HepG2 (cell line): ENCODE measurements at regions not wholly inside any gene's neighbourhood (a gene's known extent, or its start where the extent isn't known, plus 50 kb on each side); places are given as distances from the start of the nearest gene placed in this dataset.
A peak's percentile ranks its signal among the peaks of the same experiment; 100 is the strongest.

Experiments used
- DNMT3B ChIP-seq: conservative IDR thresholded peaks from 2 replicates; pipeline ENCODE4 v1.6.1; 2016; ENCODE audit warnings: missing biosample characterization, control low read depth
- FLYWCH1 ChIP-seq: sonication (generic); formaldehyde crosslinking; IDR thresholded peaks from 2 replicates; pipeline ENCODE4 v1.8.1; 2023; ENCODE audit warnings: mild to moderate bottlenecking, missing genetic modification reagents
- FOXK2 ChIP-seq: fragments of 450-650 bp; IDR thresholded peaks from 2 replicates; pipeline ENCODE4 v1.6.1; 2016
- KDM1A ChIP-seq: IDR thresholded peaks from 2 replicates; pipeline ENCODE4 v1.6.1; 2016; ENCODE audit warnings: missing compliant biosample characterization
- MAFG ChIP-seq: sonication (generic); formaldehyde crosslinking; IDR thresholded peaks from 2 replicates; pipeline ENCODE4 v1.5.1; 2020; ENCODE audit warnings: mild to moderate bottlenecking, missing genetic modification reagents
- MED13 ChIP-seq: sonication (generic); formaldehyde crosslinking; IDR thresholded peaks from 2 replicates; pipeline ENCODE4 v1.5.0; 2020; ENCODE audit warnings: missing genetic modification reagents
- MLX ChIP-seq: IDR thresholded peaks from 2 replicates; pipeline ENCODE4 v1.6.1; 2016
- MZF1 ChIP-seq: sonication (generic); formaldehyde crosslinking; IDR thresholded peaks from 2 replicates; pipeline ENCODE4 v1.8.1; 2023; ENCODE audit warnings: mild to moderate bottlenecking, missing genetic modification reagents, borderline replicate concordance
- NFIB ChIP-seq: sonication (generic); formaldehyde crosslinking; IDR thresholded peaks from 2 replicates; pipeline ENCODE4 v1.9.0; 2021; ENCODE audit warnings: missing genetic modification reagents, mild to moderate bottlenecking, borderline replicate concordance
- NR2F2 ChIP-seq: IDR thresholded peaks from 2 replicates; pipeline ENCODE4 v1.6.1; 2012; ENCODE audit warnings: low read depth, inconsistent platforms, borderline replicate concordance
- PHB2 ChIP-seq: fragments of 450-650 bp; IDR thresholded peaks from 2 replicates; pipeline ENCODE4 v1.6.1; 2018; ENCODE audit not compliant: partially characterized antibody
- POLR2AphosphoS5 ChIP-seq: IDR thresholded peaks from 2 replicates; pipeline ENCODE4 v1.6.1; 2012; ENCODE audit warnings: low read depth, low read length
- RBM22 ChIP-seq: fragments of 200-400 bp; formaldehyde crosslinking; optimal IDR thresholded peaks from 2 replicates; pipeline ENCODE3; 2017; ENCODE audit warnings: mild to moderate bottlenecking, low read length, moderate library complexity
- SATB2 ChIP-seq: sonication (generic); formaldehyde crosslinking; IDR thresholded peaks from 2 replicates; pipeline ENCODE4 v1.5.0; 2020; ENCODE audit warnings: missing genetic modification reagents
- SIX1 ChIP-seq: sonication (generic); formaldehyde crosslinking; IDR thresholded peaks from 2 replicates; pipeline ENCODE4 v1.4.0; 2020; ENCODE audit warnings: missing genetic modification reagents, borderline replicate concordance
- TCF7 ChIP-seq: sonication (generic); IDR thresholded peaks from 2 replicates; pipeline ENCODE4 v1.6.1; 2016; ENCODE audit warnings: antibody characterized with exemption, low read depth
- XBP1 ChIP-seq: sonication (generic); formaldehyde crosslinking; IDR thresholded peaks from 2 replicates; pipeline ENCODE4 v1.5.0; 2020; ENCODE audit warnings: missing genetic modification reagents
- ZC3H13 ChIP-seq: sonication (generic); formaldehyde crosslinking; IDR thresholded peaks from 2 replicates; pipeline ENCODE4 v1.8.1; 2023; ENCODE audit warnings: mild to moderate bottlenecking, missing genetic modification reagents, moderate library complexity
- ZFP1 ChIP-seq: IDR thresholded peaks from 2 replicates; pipeline ENCODE4 v1.6.1; 2016
- ZFP37 ChIP-seq: sonication (generic); formaldehyde crosslinking; IDR thresholded peaks from 2 replicates; pipeline ENCODE4 v1.4.0; 2020; ENCODE audit warnings: missing genetic modification reagents, borderline replicate concordance
- ZKSCAN1 ChIP-seq: fragments of 150-350 bp; IDR thresholded peaks from 2 replicates; pipeline ENCODE4 v1.6.1; 2014; ENCODE audit warnings: low read length
- ZNF234 ChIP-seq: sonication (generic); formaldehyde crosslinking; conservative IDR thresholded peaks from 2 replicates; pipeline ENCODE4 v1.5.1; 2020; ENCODE audit warnings: mild to moderate bottlenecking, missing genetic modification reagents
- ZNF24 ChIP-seq: fragments of 450-650 bp; IDR thresholded peaks from 2 replicates; pipeline ENCODE4 v1.6.1; 2017; ENCODE audit warnings: antibody characterized with exemption, mild to moderate bottlenecking
- ZNF280D ChIP-seq: sonication (generic); formaldehyde crosslinking; IDR thresholded peaks from 2 replicates; pipeline ENCODE4 v1.5.1; 2020; ENCODE audit warnings: mild to moderate bottlenecking, missing genetic modification reagents
- ZNF597 ChIP-seq: sonication (generic); formaldehyde crosslinking; IDR thresholded peaks from 2 replicates; pipeline ENCODE4 v1.5.0; 2020; ENCODE audit warnings: missing genetic modification reagents
- ZNF710 ChIP-seq: sonication (generic); formaldehyde crosslinking; IDR thresholded peaks from 2 replicates; pipeline ENCODE4 v1.5.0; 2020; ENCODE audit warnings: mild to moderate bottlenecking, missing genetic modification reagents, borderline replicate concordance
- ZNF816 ChIP-seq: sonication (generic); formaldehyde crosslinking; IDR thresholded peaks from 2 replicates; pipeline ENCODE4 v1.8.0; 2022; ENCODE audit warnings: missing genetic modification reagents, mild to moderate bottlenecking, borderline replicate concordance

- TF ChIP-seq FOXK2 = no peak
- no peak for TF ChIP-seq ZFP1 (CRISPR knock-in tag)
- TF ChIP-seq SIX1 (CRISPR knock-in tag) = peak; percentile 11; the same call in 1 of the 2 replicates
- no peak for TF ChIP-seq NR2F2
- TF ChIP-seq DNMT3B (CRISPR knock-in tag) = no peak
- TF ChIP-seq XBP1 (CRISPR knock-in tag) = no peak
- no peak for TF ChIP-seq MZF1 (CRISPR knock-in tag)
- TF ChIP-seq ZC3H13 (CRISPR knock-in tag) = peak; percentile 87; the same call in 1 of the 2 replicates
- no peak for TF ChIP-seq ZNF24
- peak; percentile 94 for TF ChIP-seq ZNF710 (CRISPR knock-in tag)
- TF ChIP-seq ZNF816 = peak; percentile 90; the same call in 1 of the 2 replicates
- 0 out of 2 replicates have a peak, but pooled peaks have one; percentile 76 for TF ChIP-seq FLYWCH1 (CRISPR knock-in tag)
- TF ChIP-seq NFIB = no peak
- TF ChIP-seq PHB2 = no peak
- peak; percentile 66; the same call in 1 of the 2 replicates for TF ChIP-seq MLX (CRISPR knock-in tag)
- TF ChIP-seq KDM1A (CRISPR knock-in tag) = no peak
- peak; percentile 98 for TF ChIP-seq ZNF280D (CRISPR knock-in tag)
- no peak; the same call in 1 of the 2 replicates for TF ChIP-seq ZKSCAN1
- peak; percentile 89 for TF ChIP-seq POLR2AphosphoS5
- no peak for TF ChIP-seq ZFP37
- TF ChIP-seq TCF7 = peak; percentile 18; the same call in 1 of the 2 replicates
- TF ChIP-seq SATB2 (CRISPR knock-in tag) = peak; percentile 81; the same call in 1 of the 2 replicates
- no peak for TF ChIP-seq ZNF597 (CRISPR knock-in tag)
- TF ChIP-seq MED13 (CRISPR knock-in tag) = 0 out of 2 replicates have a peak, but pooled peaks have one; percentile 17
- TF ChIP-seq RBM22 = no peak
- TF ChIP-seq ZNF234 (CRISPR knock-in tag) = peak; percentile 78; the same call in 1 of the 2 replicates
- no peak for TF ChIP-seq MAFG (CRISPR knock-in tag)
These were observed 60.6 kb downstream of the FAM217A start (continued) for GRCh38 chr6:4018171-4018923.
